ENCODE measurements at regions not wholly inside any gene's neighbourhood (a gene's known extent, or its start where the extent isn't known, plus 50 kb on each side); places are given as distances from the start of the nearest gene placed in this dataset.

DNA sequence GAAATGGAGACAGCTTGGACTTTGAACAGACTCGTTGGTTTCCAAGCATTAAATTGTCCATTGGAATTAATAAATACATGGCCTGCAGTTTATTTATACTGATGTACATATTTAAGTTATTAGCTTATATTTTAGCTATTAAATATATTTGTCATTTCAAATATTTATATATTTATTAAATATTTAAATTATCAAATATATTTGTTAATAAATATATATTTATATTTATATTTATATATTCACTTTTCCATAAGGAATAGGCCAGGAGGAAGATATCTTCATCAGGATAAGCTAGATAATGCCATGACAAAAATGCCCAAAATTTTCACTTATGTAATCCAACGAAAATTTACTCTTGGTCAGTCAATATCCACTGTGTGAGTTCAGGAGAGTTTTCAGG is 229.9 kb downstream of the ZNF608 start (continued):
- TF ChIP-seq, protein P1, sequence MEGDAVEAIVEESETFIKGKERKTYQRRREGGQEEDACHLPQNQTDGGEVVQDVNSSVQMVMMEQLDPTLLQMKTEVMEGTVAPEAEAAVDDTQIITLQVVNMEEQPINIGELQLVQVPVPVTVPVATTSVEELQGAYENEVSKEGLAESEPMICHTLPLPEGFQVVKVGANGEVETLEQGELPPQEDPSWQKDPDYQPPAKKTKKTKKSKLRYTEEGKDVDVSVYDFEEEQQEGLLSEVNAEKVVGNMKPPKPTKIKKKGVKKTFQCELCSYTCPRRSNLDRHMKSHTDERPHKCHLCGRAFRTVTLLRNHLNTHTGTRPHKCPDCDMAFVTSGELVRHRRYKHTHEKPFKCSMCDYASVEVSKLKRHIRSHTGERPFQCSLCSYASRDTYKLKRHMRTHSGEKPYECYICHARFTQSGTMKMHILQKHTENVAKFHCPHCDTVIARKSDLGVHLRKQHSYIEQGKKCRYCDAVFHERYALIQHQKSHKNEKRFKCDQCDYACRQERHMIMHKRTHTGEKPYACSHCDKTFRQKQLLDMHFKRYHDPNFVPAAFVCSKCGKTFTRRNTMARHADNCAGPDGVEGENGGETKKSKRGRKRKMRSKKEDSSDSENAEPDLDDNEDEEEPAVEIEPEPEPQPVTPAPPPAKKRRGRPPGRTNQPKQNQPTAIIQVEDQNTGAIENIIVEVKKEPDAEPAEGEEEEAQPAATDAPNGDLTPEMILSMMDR (IDR thresholded peaks at IDR 0.05; ENCODE audit: control extremely low read depth in 1 of 3, insufficient read depth in 1 of 3, low read depth in 1 of 3, low read length in 3 of 3) = no peak

Data from H1 (cell line).